ENCODE measurements at regions not wholly inside any gene's neighbourhood (a gene's known extent, or its start where the extent isn't known, plus 50 kb on each side); places are given as distances from the start of the nearest gene placed in this dataset.

- H3K4me1 Mint-ChIP-seq (ENCODE audit: insufficient read depth, unreplicated experiment) = peaks cover 5% of the 10 kb centered on the region
- H3K4me3 Mint-ChIP-seq (ENCODE audit: unreplicated experiment) = no peak overlapping the region
- H3K27me3 Mint-ChIP-seq (ENCODE audit: insufficient read depth, unreplicated experiment) = no peaks in the 10 kb centered on the region
- intact Hi-C loops (cut with micrococcal nuclease) = no loop called here
- POLR2A ChIA-PET = no interaction called here
- CTCF ChIA-PET = no interaction called here
- H3K27ac Mint-ChIP-seq (ENCODE audit: low read depth, unreplicated experiment) = no peak overlapping the region
- BruUV-seq (replicated peaks) = no TSS peak
- H3K36me3 Mint-ChIP-seq (ENCODE audit: insufficient read depth, unreplicated experiment) = no peaks in the 10 kb centered on the region
- no peak for TF ChIP-seq CTCF (IDR thresholded peaks at IDR 0.05; ENCODE audit: unreplicated experiment)
- H3K9me3 Mint-ChIP-seq (ENCODE audit: unreplicated experiment) = peaks cover 22% of the 10 kb centered on the region
- no peak for DNase-seq (ENCODE audit: unreplicated experiment)
Measured at GRCh38 chr5:56664025-56664424, 151.3 kb upstream of the MAP3K1 start.

GRCh38 chr5:56663523-56663922, 151.8 kb upstream of the MAP3K1 start:
- no peak for DNase-seq (ENCODE audit: unreplicated experiment)
- H3K27me3 Mint-ChIP-seq (ENCODE audit: insufficient read depth, unreplicated experiment) = no peaks in the 10 kb centered on the region
- H3K27ac Mint-ChIP-seq (ENCODE audit: low read depth, unreplicated experiment) = no peak overlapping the region
- POLR2A ChIA-PET = no interaction called here
- TF ChIP-seq CTCF (IDR thresholded peaks at IDR 0.05; ENCODE audit: unreplicated experiment) = no peak
- H3K9me3 Mint-ChIP-seq (ENCODE audit: unreplicated experiment) = peaks cover 22% of the 10 kb centered on the region
- no peaks in the 10 kb centered on the region for H3K36me3 Mint-ChIP-seq (ENCODE audit: insufficient read depth, unreplicated experiment)
- CTCF ChIA-PET = no interaction called here
- intact Hi-C loops (cut with micrococcal nuclease) = no loop called here
- no TSS peak for BruUV-seq (replicated peaks)
- peaks cover 10% of the 10 kb centered on the region for H3K4me1 Mint-ChIP-seq (ENCODE audit: insufficient read depth, unreplicated experiment)
- H3K4me3 Mint-ChIP-seq (ENCODE audit: unreplicated experiment) = no peak overlapping the region

GRCh38 chr5:56662893-56663292, 152.5 kb upstream of the MAP3K1 start:
- Mint-ChIP-seq H3K27ac (ENCODE audit: low read depth, unreplicated experiment) (no peak overlapping the region), H3K36me3 (ENCODE audit: insufficient read depth, unreplicated experiment) (no peaks in the 10 kb centered on the region), H3K4me3 (ENCODE audit: unreplicated experiment) (no peak overlapping the region), H3K9me3 (ENCODE audit: unreplicated experiment) (peaks cover 22% of the 10 kb centered on the region), H3K27me3 (ENCODE audit: insufficient read depth, unreplicated experiment) (no peaks in the 10 kb centered on the region), H3K4me1 (ENCODE audit: insufficient read depth, unreplicated experiment) (peaks cover 11% of the 10 kb centered on the region)
- BruUV-seq (replicated peaks) = no TSS peak
- TF ChIP-seq CTCF (IDR thresholded peaks at IDR 0.05; ENCODE audit: unreplicated experiment) = no peak
- POLR2A ChIA-PET = no interaction called here
- intact Hi-C loops (cut with micrococcal nuclease) = no loop called here
- DNase-seq (ENCODE audit: unreplicated experiment) = no peak
- CTCF ChIA-PET = interaction anchor here (0.6 kb wide), 1 partner anchor 157 kb away, joined by 3 read pairs; no protein-coding TSS in a partner anchor

GRCh38 chr5:56659971-56660370, 155.4 kb upstream of the MAP3K1 start:
- peak overlapping the region; percentile 18 for H3K27ac Mint-ChIP-seq (ENCODE audit: low read depth, unreplicated experiment)
- no TSS peak for BruUV-seq (replicated peaks)
- TF ChIP-seq CTCF (IDR thresholded peaks at IDR 0.05; ENCODE audit: unreplicated experiment) = no peak
- intact Hi-C loops (cut with micrococcal nuclease) = no loop called here
- H3K27me3 Mint-ChIP-seq (ENCODE audit: insufficient read depth, unreplicated experiment) = no peaks in the 10 kb centered on the region
- no peak for DNase-seq (ENCODE audit: unreplicated experiment)
- ChIA-PET CTCF (no interaction called here), POLR2A (interaction anchor here (0.6 kb wide), 1 partner anchor 240 kb away, joined by 4 read pairs; no protein-coding TSS in a partner anchor)
- no peaks in the 10 kb centered on the region for H3K36me3 Mint-ChIP-seq (ENCODE audit: insufficient read depth, unreplicated experiment)
- no peak overlapping the region for H3K4me3 Mint-ChIP-seq (ENCODE audit: unreplicated experiment)
- H3K9me3 Mint-ChIP-seq (ENCODE audit: unreplicated experiment) = peaks cover 4% of the 10 kb centered on the region
- peaks cover 11% of the 10 kb centered on the region for H3K4me1 Mint-ChIP-seq (ENCODE audit: insufficient read depth, unreplicated experiment)

All from MCF 10A (cell line).